OCI-LY7 (cell line): ENCODE measurements at regions not wholly inside any gene's neighbourhood (a gene's known extent, or its start where the extent isn't known, plus 50 kb on each side); places are given as distances from the start of the nearest gene placed in this dataset.
"Not testable (repeated sequence)": the region's sequence is repeated elsewhere in the genome, so short reads cannot be mapped to it uniquely, and the experiment has no call there.

ENCODE experiments used
- BruUV-seq: library from RNA; stranded (reverse); fragments of 400-500 nt; replicated peaks from 2 replicates; lab custom pipeline; 2021; lab: Mats Ljungman, UMichigan
- CTCF ChIA-PET: fragments of 300-600 bp; sonication (Branson Sonifier 250); formaldehyde crosslinking; loops from one replicate; lab custom pipeline; 2022; ENCODE audit warnings: antibody characterized with exemption; ENCODE audit not compliant: unreplicated experiment; lab: Charles Lee
- POLR2A ChIA-PET: fragments of 300-600 bp; sonication (Branson Sonifier 250); formaldehyde crosslinking; loops from one replicate; lab custom pipeline; 2022; ENCODE audit warnings: antibody characterized with exemption; lab: Charles Lee
- DNase-seq: peaks from one replicate; pipeline ENCODE4 v3.0.0-alpha.2; 2015; ENCODE audit warnings: low spot score
- H2AFZ ChIP-seq: fragments of 200-600 bp; sonication (generic), shearing (Covaris generic); 2 replicates; pipeline ENCODE4 v1.6.1; 2014; ENCODE audit warnings: mild to moderate bottlenecking, antibody characterized with exemption, low read length, moderate library complexity
- H3K27ac ChIP-seq: fragments of 200-600 bp; sonication (generic); 2 replicates; pipeline ENCODE4 v1.5.1; 2014; ENCODE audit warnings: mixed run types, low read depth, mild to moderate bottlenecking, moderate library complexity, low read length, inconsistent platforms; ENCODE audit not compliant: poor library complexity, severe bottlenecking
- H3K36me3 ChIP-seq: fragments of 200-600 bp; sonication (generic); 2 replicates; pipeline ENCODE4 v1.6.1; 2014; ENCODE audit warnings: mild to moderate bottlenecking, antibody characterized with exemption, low read length, moderate library complexity, mixed read lengths; ENCODE audit not compliant: insufficient read depth
- H3K4me1 ChIP-seq: fragments of 200-600 bp; sonication (generic); 2 replicates; pipeline ENCODE4 v1.5.1; 2014; ENCODE audit warnings: mild to moderate bottlenecking, low read length; ENCODE audit not compliant: insufficient read depth, poor library complexity, severe bottlenecking
- H3K4me2 ChIP-seq: fragments of 200-600 bp; sonication (generic); 2 replicates; pipeline ENCODE4 v1.6.1; 2014; ENCODE audit warnings: mild to moderate bottlenecking, low read length
- H3K4me3 ChIP-seq: fragments of 200-600 bp; sonication (generic); 2 replicates; pipeline ENCODE4 v1.5.1; 2014; ENCODE audit warnings: mild to moderate bottlenecking, low read depth, low read length; ENCODE audit not compliant: poor library complexity, severe bottlenecking
- H3K79me2 ChIP-seq: fragments of 200-600 bp; sonication (generic); 2 replicates; pipeline ENCODE4 v1.6.1; 2016; ENCODE audit warnings: low read depth, mild to moderate bottlenecking, low read length, moderate library complexity, mixed read lengths; ENCODE audit not compliant: insufficient read depth
- H3K9me2 ChIP-seq: fragments of 200-600 bp; sonication (generic); 2 replicates; pipeline ENCODE4 v1.6.1; 2016; ENCODE audit warnings: mild to moderate bottlenecking, low read length, mixed read lengths; ENCODE audit not compliant: insufficient read depth
- H3K9me3 ChIP-seq: fragments of 200-600 bp; sonication (generic); 2 replicates; pipeline ENCODE4 v1.6.1; 2014; ENCODE audit warnings: mild to moderate bottlenecking, mixed run types, low read length, mixed read lengths
- H4K20me1 ChIP-seq: fragments of 200-600 bp; sonication (generic); 2 replicates; pipeline ENCODE4 v1.6.1; 2014; ENCODE audit warnings: mild to moderate bottlenecking, antibody characterized with exemption, low read length, moderate library complexity, mixed read lengths; ENCODE audit not compliant: insufficient read depth
- CTCF ChIP-seq: fragments of 200-600 bp; sonication (generic); conservative IDR thresholded peaks from 2 replicates; pipeline ENCODE4 v1.5.1; 2014; ENCODE audit warnings: mild to moderate bottlenecking, antibody characterized with exemption, low read length, moderate library complexity, mixed read lengths
- EZH2phosphoT487 ChIP-seq: fragments of 200-600 bp; sonication (generic); IDR thresholded peaks from 2 replicates; pipeline ENCODE4 v1.6.1; 2018; ENCODE audit warnings: low read depth, borderline replicate concordance, mild to moderate bottlenecking, mixed run types, antibody characterized with exemption, low read length, moderate library complexity, mixed read lengths
- intact Hi-C: fragments of 100-400 bp; cut with micrococcal nuclease; formaldehyde crosslinking; loops from one replicate; pipeline ENCODE4 v1.10.0; 2022; ENCODE audit not compliant: unreplicated experiment

GRCh38 chr4:22625311-22625710 is 67.4 kb upstream of the GBA3 start:
- ChIA-PET POLR2A (no interaction called here), CTCF (no interaction called here)
- H3K4me2 ChIP-seq: no peak overlapping the region
- no peaks in the 10 kb centered on the region for H3K36me3 ChIP-seq
- no peaks in the 10 kb centered on the region for H3K9me2 ChIP-seq
- H3K79me2 ChIP-seq: no peaks in the 10 kb centered on the region
- H3K9me3 ChIP-seq: no peaks in the 10 kb centered on the region
- no peak overlapping the region for H2AFZ ChIP-seq
- no peak overlapping the region for H3K4me3 ChIP-seq
- no peak for DNase-seq
- BruUV-seq: no TSS peak
- no peaks in the 10 kb centered on the region for H4K20me1 ChIP-seq
- no peak overlapping the region for H3K27ac ChIP-seq
- TF ChIP-seq CTCF: no peak
- TF ChIP-seq EZH2phosphoT487: no peak
- intact Hi-C loops: no loop called here
- H3K4me1 ChIP-seq: no peaks in the 10 kb centered on the region

GRCh38 chr4:22627851-22628250 is 64.9 kb upstream of the GBA3 start:
- H3K9me3 ChIP-seq, H3K4me2 ChIP-seq, DNase-seq, H3K27ac ChIP-seq, H3K9me2 ChIP-seq, H3K4me3 ChIP-seq, H3K36me3 ChIP-seq, POLR2A ChIA-PET, H3K4me1 ChIP-seq, H2AFZ ChIP-seq, H3K79me2 ChIP-seq, CTCF ChIA-PET, BruUV-seq, intact Hi-C loops, H4K20me1 ChIP-seq: not testable (repeated sequence)

GRCh38 chr4:22630161-22630975 is 62.4 kb upstream of the GBA3 start:
- H3K27ac ChIP-seq, H3K9me3 ChIP-seq, BruUV-seq, H3K9me2 ChIP-seq, H2AFZ ChIP-seq, H3K79me2 ChIP-seq, H3K36me3 ChIP-seq, intact Hi-C loops, H3K4me2 ChIP-seq, H4K20me1 ChIP-seq, H3K4me1 ChIP-seq, CTCF ChIA-PET, POLR2A ChIA-PET, H3K4me3 ChIP-seq, DNase-seq: not testable (repeated sequence)

- H3K4me1 ChIP-seq, H4K20me1 ChIP-seq, BruUV-seq, H3K36me3 ChIP-seq, H3K9me2 ChIP-seq, H3K9me3 ChIP-seq, H3K4me3 ChIP-seq, H3K79me2 ChIP-seq, H3K27ac ChIP-seq, DNase-seq, CTCF ChIA-PET, intact Hi-C loops, POLR2A ChIA-PET, H3K4me2 ChIP-seq, H2AFZ ChIP-seq: not testable (repeated sequence)
Measured at GRCh38 chr4:22631167-22631566, 61.6 kb upstream of the GBA3 start.
